Stimulated activated memory B cell treated with anti-CD40 and anti-IgM and Interleukin-4, amounts not matched to agents 10 μg/mL and 1 μg/mL and 100 μg/mL, for 72 hours (primary cell): ENCODE measurements at regions not wholly inside any gene's neighbourhood (a gene's known extent, or its start where the extent isn't known, plus 50 kb on each side); places are given as distances from the start of the nearest gene placed in this dataset.

Source experiments
- ATAC-seq: fragments of 150-1000 bp; cut with Tn5 transposase; 2 replicates; pipeline ENCODE4 v1.10.0; 2021
- H3K27ac Mint-ChIP-seq: one replicate; pipeline ENCODE4 v1.8.0; 2022; ENCODE audit warnings: mild to moderate bottlenecking, mixed read lengths
- H3K27me3 Mint-ChIP-seq: one replicate; pipeline ENCODE4 v1.8.0; 2022; ENCODE audit warnings: mixed read lengths
- H3K36me3 Mint-ChIP-seq: one replicate; pipeline ENCODE4 v1.8.0; 2022; ENCODE audit warnings: mixed read lengths
- H3K4me1 Mint-ChIP-seq: one replicate; pipeline ENCODE4 v1.8.0; 2022; ENCODE audit warnings: mixed read lengths
- H3K4me3 Mint-ChIP-seq: one replicate; pipeline ENCODE4 v1.8.0; 2022; ENCODE audit warnings: mild to moderate bottlenecking, moderate library complexity, mixed read lengths
- H3K9me3 Mint-ChIP-seq: one replicate; pipeline ENCODE4 v1.8.0; 2022; ENCODE audit warnings: mixed read lengths

DNA sequence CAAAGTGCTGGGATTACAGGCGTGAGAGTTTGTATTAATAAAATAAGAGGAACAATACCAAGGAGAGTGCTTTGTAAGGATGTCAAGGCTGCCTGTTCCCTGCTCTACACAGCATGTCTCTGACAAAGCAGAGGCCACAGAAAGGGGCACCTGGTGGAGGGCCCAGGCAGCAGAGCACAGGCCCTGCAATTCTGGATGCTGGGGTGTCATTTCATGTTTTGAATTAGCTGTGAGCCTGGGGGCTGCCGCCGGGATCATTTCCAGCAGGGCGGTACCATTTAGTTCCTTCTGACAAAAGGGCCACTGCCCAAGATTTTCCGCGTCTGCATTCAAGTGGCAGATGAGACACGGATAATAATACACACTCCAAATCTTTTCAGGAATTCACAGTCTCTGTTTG, 396.9 kb downstream of the GADD45G start:
- ATAC-seq, result no peak
- Mint-ChIP-seq H3K36me3 (no peaks in the 10 kb centered on the region), H3K27me3 (no peaks in the 10 kb centered on the region), H3K4me3 (no peak overlapping the region), H3K27ac (no peak overlapping the region), H3K9me3 (peaks cover 3% of the 10 kb centered on the region), H3K4me1 (peaks cover 27% of the 10 kb centered on the region)

DNA sequence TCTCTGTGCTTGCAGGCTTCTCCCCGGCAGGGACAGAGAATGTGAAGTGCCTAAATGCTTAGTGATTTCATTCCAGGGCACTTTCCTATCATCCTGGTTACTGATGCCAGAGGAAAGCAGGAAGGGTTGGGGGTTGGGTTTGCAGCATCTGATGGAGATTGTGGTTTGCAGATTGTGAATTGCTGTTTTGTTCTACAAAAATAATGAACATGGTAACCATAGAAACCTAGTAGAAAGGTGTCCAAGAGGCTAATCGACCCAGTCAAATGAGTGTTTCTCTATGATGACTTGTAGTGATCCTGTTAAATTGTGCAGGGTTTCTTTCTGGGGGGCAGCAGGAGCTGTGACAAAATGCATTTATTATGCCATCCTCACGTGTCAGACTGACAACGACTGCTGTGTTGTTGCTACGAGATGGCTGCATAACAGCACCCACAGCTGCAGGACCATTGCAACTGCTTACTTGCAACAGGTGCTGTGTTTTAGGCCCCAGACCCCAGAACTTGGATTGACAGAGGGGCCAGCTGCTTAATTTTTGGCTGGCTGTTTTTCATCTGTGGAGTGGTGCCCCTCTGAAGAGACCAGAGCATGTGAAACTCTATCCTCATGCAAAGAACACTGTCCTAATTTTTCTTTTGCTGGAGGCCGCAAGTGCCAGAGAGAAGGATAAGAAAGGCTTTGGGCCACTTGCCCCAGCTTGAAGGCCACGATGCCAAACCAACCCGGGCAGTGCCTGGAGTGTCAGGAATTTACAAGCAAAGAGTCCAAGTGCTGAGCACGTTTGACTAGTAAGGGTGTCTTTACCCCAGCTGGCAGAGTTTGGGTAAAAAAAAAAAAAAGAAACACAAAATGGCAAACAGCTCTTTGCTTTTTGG, 397.8 kb downstream of the GADD45G start:
- Mint-ChIP-seq H3K4me3 (no peak overlapping the region), H3K36me3 (no peaks in the 10 kb centered on the region), H3K27me3 (no peaks in the 10 kb centered on the region), H3K27ac (no peak overlapping the region), H3K9me3 (peaks cover 3% of the 10 kb centered on the region), H3K4me1 (peaks cover 36% of the 10 kb centered on the region)
- ATAC-seq, result no peak

DNA sequence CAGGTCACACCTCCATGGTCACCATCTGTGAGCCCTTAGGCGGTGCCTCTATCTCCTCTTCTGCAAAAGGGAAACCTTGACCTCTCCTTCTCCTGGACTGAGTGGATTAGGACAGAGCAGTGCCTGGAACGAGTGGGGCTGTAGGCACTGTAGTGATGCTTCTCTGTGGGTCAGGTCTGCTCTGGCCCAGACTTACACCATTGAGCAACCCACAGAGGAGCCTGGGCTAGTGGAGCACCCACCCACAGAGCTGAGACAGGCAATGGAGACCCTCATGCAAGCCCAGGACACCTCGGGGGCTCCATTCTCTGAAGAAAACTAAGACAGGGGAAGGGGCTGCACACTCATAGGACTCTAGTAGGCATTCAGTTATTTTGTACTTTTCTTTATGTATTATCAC, 400.6 kb downstream of the GADD45G start:
- Mint-ChIP-seq H3K27ac (no peak overlapping the region), H3K36me3 (no peaks in the 10 kb centered on the region), H3K4me1 (peaks cover 41% of the 10 kb centered on the region), H3K9me3 (peaks cover 3% of the 10 kb centered on the region), H3K4me3 (no peak overlapping the region), H3K27me3 (no peaks in the 10 kb centered on the region)
- ATAC-seq, result no peak

DNA sequence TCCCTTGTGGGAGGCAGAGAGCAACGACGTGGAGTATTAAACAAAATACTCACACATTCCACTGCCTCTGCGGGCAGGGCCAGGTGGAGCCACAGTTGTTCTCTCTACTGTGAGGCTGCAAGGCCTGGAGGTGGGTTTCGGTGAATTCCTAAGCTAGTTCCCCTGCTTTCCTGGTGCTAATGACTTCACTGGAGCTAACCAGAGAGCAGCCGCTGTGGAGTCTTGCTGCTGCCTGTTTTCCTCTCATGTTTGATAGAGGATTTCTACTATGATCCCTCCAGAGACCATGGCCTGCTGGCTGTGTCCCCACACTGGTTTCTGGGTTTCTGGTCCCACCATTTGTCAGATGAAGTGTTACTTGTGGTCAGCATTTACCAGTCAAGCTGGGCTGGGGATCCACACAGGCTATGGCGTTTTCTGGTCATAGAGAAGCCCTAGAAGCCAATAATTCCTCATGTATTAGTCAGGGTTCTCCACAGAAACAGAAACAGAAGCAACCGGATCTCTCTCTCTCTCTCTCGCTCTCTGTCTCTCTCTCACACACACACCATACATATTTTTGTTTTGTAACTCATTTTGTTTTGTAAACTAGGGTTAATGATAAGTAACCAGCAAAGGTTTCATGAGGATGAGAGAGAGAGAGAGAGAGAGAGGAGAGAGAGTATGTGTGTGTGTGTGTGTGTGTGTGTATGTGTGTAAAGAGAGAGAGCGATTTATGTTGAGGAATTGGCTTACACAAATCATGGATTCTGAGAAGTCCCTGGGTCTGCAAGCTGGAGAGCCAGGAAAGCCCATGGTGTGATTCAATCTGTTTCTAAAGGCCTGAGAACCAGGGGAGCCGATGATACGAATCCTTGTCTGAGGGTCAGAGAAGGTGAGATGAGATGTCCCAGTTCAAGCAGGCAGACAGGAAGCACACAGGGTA, 403.0 kb downstream of the GADD45G start:
- peaks cover 3% of the 10 kb centered on the region for H3K9me3 Mint-ChIP-seq
- H3K4me3 Mint-ChIP-seq, result no peak overlapping the region
- no peak for ATAC-seq
- H3K27ac Mint-ChIP-seq, result peak overlapping the region; percentile 54
- H3K27me3 Mint-ChIP-seq, result no peaks in the 10 kb centered on the region
- peaks cover 38% of the 10 kb centered on the region for H3K4me1 Mint-ChIP-seq
- no peaks in the 10 kb centered on the region for H3K36me3 Mint-ChIP-seq

DNA sequence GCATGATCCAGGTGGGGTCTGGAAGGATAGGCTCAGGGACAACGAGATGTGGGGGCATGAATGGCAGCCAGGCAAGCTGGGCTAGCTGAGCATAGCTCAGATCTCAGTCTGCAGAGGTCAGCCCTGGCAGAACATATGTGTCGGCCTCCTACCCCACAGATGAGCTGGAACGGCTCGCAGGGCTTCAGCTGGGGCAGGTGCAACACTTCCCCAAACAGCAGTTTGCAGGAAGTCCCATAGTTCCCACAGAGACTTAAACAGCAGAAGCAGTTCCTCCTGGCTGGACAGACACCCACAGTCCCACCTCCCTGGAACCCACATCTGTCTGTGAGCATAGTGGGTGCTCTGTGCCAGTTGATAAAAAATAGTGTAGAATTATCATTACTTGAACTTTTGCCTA, 404.6 kb downstream of the GADD45G start:
- peaks cover 38% of the 10 kb centered on the region for H3K4me1 Mint-ChIP-seq
- ATAC-seq, result peak; percentile 94
- no peaks in the 10 kb centered on the region for H3K27me3 Mint-ChIP-seq
- peak overlapping the region; percentile 24 for H3K27ac Mint-ChIP-seq
- H3K4me3 Mint-ChIP-seq, result no peak overlapping the region
- H3K9me3 Mint-ChIP-seq, result peaks cover 3% of the 10 kb centered on the region
- H3K36me3 Mint-ChIP-seq, result no peaks in the 10 kb centered on the region

DNA sequence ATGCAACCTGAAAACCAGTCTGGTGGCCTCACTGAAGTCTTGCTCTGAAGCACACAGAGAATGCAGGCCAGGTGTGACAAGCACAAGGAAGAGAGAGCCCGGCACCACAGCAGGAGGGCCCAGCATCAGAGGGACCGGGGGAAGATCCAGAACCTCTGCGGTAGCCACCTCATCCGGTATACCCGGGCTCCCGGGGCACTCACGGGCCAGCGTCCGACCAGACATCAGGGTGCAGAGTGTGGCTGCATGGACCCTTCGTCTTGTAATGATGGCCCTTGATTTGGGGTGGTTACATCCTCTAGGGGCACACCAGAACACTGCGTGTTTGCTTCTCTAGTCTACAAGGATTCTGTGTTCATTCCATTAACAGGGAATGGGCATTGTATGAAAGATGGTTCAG, 406.0 kb downstream of the GADD45G start:
- Mint-ChIP-seq H3K27me3 (no peaks in the 10 kb centered on the region), H3K9me3 (no peaks in the 10 kb centered on the region), H3K4me3 (no peak overlapping the region), H3K27ac (no peak overlapping the region), H3K4me1 (peaks cover 38% of the 10 kb centered on the region), H3K36me3 (no peaks in the 10 kb centered on the region)
- no peak for ATAC-seq

DNA sequence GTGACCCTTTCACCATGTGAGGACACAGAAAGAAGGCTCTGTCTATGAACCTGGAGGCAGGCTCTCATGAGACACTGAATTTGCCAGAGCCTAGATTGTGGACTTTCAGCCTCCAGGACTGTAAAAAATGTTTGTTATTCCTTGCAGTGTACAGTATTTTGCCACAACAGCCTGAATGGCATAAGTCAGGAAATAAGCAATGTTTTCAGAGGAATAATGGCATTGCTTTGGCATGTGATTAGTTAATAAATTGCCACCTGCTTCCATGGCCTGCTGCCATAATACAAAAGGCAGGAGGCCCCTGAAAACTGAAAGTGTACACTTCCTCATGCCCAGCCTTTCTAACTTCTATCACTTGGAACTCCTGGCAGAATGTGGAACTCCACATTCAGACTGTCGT, 408.1 kb downstream of the GADD45G start:
- H3K9me3 Mint-ChIP-seq, result no peaks in the 10 kb centered on the region
- ATAC-seq, result no peak
- H3K27me3 Mint-ChIP-seq, result no peaks in the 10 kb centered on the region
- H3K27ac Mint-ChIP-seq, result no peak overlapping the region
- no peaks in the 10 kb centered on the region for H3K36me3 Mint-ChIP-seq
- H3K4me3 Mint-ChIP-seq, result no peak overlapping the region
- H3K4me1 Mint-ChIP-seq, result peaks cover 25% of the 10 kb centered on the region

DNA sequence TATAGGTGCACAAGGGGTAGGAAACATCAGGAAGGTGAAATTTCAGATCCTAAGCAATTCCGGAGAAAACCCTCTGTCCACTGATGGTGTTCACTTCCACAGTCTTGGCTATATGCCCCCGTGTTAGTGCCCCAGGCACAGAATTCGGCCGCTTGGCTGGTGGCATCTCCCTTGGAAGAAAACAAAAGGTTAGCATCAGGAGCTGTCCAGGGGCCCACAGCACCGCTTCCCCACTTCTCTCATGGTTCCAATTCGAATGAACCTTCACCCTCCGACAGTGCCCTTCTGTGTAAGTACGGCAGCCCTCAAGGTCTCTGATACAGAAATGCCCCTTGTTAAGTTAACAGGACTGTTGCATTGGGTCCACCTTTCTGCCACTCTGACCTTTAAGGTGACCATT, 409.0 kb downstream of the GADD45G start:
- Mint-ChIP-seq H3K4me3 (no peak overlapping the region), H3K4me1 (peaks cover 24% of the 10 kb centered on the region), H3K36me3 (no peaks in the 10 kb centered on the region), H3K9me3 (no peaks in the 10 kb centered on the region), H3K27me3 (no peaks in the 10 kb centered on the region), H3K27ac (no peak overlapping the region)
- no peak for ATAC-seq

DNA sequence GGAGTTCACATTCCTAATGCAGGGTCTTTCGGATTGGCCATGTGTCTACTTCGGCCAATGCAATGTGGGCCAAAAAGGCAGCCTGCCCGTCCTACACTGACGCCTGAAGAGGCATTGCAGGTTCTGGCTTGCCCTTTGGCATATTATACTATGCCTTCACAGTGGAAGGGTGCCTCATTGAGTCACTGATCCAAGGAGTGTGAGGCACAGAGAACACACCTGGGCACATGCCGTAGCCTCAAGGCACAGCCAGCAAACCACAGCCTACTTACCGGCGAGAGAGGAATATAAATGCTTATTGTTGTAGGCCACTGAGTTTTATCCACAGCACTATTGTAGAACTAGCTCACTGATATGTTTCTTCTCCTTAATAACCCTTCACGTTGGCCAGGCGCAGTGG, 409.6 kb downstream of the GADD45G start:
- Mint-ChIP-seq H3K27me3 (no peaks in the 10 kb centered on the region), H3K27ac (no peak overlapping the region), H3K4me3 (no peak overlapping the region), H3K9me3 (no peaks in the 10 kb centered on the region), H3K4me1 (peaks cover 21% of the 10 kb centered on the region), H3K36me3 (no peaks in the 10 kb centered on the region)
- ATAC-seq, result no peak

DNA sequence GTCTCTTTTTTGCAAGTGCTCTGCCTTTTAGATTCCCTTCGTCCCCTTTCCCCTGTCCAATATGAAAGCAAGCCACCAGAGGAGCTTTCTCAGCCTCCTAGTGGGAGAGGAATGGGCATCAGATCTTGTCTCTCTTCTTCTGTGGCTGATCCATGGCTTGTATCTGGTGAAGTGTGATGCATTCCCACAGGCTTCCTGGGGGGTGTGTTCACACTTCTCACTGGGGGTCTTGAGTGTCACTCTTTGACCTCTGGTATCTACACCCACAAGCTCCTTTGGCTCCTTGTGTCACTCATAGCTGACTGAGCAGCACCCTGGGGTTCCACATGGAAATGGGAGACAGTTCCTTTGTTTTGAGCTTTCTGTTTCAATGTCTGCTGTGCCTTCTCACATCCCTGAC, 411.5 kb downstream of the GADD45G start:
- H3K27me3 Mint-ChIP-seq, result no peaks in the 10 kb centered on the region
- H3K4me1 Mint-ChIP-seq, result peaks cover 10% of the 10 kb centered on the region
- H3K4me3 Mint-ChIP-seq, result no peak overlapping the region
- no peak overlapping the region for H3K27ac Mint-ChIP-seq
- H3K9me3 Mint-ChIP-seq, result no peaks in the 10 kb centered on the region
- ATAC-seq, result no peak
- H3K36me3 Mint-ChIP-seq, result no peaks in the 10 kb centered on the region

DNA sequence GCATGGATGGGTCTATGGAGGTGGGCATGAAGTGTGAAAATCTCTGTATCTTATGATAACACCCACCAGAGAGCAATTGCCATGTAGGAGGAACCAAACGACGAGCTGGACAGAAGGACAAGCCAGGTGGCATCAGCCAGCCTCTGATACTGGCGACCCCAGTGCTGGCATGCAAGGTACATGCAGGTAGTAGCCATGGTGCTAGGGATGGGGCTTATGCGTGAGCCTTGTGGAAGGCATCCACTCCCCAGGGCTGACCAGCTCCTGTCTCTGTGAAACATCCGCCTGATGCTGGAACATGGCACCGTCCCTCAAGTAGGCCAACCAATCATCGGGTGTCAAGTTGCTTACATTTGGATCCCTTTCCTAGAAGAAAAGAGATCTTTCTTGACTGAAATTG, 412.9 kb downstream of the GADD45G start:
- no peaks in the 10 kb centered on the region for H3K9me3 Mint-ChIP-seq
- no peak for ATAC-seq
- H3K4me3 Mint-ChIP-seq, result no peak overlapping the region
- H3K27me3 Mint-ChIP-seq, result no peaks in the 10 kb centered on the region
- H3K27ac Mint-ChIP-seq, result no peak overlapping the region
- H3K36me3 Mint-ChIP-seq, result no peaks in the 10 kb centered on the region
- peaks cover 13% of the 10 kb centered on the region for H3K4me1 Mint-ChIP-seq

DNA sequence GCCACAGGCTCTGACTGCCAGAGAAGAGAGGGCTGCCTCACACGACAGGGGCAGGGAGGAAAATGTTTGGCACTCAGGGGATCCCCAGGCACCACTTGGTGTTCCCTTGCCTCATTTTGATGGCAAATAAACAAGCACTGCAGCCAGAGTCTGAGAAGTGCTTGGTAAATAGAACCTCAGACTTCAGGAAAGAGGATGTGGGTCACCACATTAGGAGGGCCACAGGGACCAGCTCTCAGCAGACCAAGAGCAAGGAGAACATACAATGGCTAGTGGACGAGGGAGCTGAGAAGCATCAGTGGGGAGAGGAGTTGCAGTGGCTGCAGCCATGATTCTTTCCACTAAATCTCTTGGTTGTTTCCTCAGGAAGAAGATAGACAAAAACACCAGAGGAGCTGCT, 413.9 kb downstream of the GADD45G start:
- Mint-ChIP-seq H3K9me3 (no peaks in the 10 kb centered on the region), H3K27ac (peak overlapping the region; percentile 45), H3K36me3 (no peaks in the 10 kb centered on the region), H3K4me3 (no peak overlapping the region), H3K27me3 (no peaks in the 10 kb centered on the region), H3K4me1 (peaks cover 23% of the 10 kb centered on the region)
- ATAC-seq, result no peak

DNA sequence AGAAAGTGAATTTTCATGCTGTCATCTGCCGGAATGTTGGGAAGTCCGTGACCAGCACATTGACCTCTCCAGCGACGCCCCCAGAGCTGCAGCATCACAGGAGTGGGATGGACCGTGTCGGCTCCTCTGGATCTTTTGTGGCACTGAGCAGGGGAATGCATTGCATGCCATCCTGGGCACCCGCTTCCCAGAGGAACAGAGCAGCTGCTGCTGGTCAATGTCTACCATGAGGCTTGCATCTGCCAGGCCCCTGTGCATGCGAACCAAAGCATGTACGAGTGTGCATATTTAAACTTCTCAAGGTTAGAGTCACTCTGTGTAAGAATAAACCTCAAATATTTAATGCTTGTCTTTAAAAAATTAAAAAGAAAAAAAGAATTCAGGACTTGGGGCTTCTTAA, 414.8 kb downstream of the GADD45G start:
- H3K27ac Mint-ChIP-seq, result no peak overlapping the region
- peaks cover 32% of the 10 kb centered on the region for H3K4me1 Mint-ChIP-seq
- H3K4me3 Mint-ChIP-seq, result no peak overlapping the region
- no peaks in the 10 kb centered on the region for H3K9me3 Mint-ChIP-seq
- no peak for ATAC-seq
- H3K36me3 Mint-ChIP-seq, result no peaks in the 10 kb centered on the region
- no peaks in the 10 kb centered on the region for H3K27me3 Mint-ChIP-seq

DNA sequence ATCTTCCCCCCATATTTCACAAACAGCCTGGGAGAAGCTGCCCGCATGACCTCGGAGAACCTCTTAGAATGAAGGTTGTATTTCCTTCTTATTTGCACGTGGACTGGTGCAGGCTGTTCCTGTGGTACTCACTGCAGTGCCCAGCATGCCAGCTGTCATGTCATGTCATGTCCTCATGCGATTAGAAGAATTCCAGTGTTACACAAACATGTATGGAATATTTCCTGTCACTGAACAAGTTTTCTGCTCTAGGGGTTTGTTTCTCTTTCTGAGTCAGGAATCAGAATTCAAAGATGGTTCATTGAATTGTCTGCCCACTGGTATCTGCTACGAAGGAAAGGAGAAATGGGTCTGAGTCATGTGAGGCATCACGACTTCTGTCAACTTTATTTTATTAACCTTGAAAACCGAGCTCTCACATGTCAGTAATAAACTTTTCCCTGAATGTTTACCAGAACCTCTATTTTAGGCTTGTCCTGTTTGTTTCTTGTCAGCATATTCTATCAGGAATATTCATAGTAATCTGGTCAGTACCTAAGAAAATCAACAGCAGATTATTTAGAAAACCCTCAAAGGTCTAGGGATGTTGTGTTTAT, 415.6 kb downstream of the GADD45G start:
- H3K27ac Mint-ChIP-seq, result no peak overlapping the region
- H3K4me3 Mint-ChIP-seq, result no peak overlapping the region
- H3K4me1 Mint-ChIP-seq, result peaks cover 40% of the 10 kb centered on the region
- H3K36me3 Mint-ChIP-seq, result no peaks in the 10 kb centered on the region
- no peak for ATAC-seq
- H3K9me3 Mint-ChIP-seq, result no peaks in the 10 kb centered on the region
- no peaks in the 10 kb centered on the region for H3K27me3 Mint-ChIP-seq

DNA sequence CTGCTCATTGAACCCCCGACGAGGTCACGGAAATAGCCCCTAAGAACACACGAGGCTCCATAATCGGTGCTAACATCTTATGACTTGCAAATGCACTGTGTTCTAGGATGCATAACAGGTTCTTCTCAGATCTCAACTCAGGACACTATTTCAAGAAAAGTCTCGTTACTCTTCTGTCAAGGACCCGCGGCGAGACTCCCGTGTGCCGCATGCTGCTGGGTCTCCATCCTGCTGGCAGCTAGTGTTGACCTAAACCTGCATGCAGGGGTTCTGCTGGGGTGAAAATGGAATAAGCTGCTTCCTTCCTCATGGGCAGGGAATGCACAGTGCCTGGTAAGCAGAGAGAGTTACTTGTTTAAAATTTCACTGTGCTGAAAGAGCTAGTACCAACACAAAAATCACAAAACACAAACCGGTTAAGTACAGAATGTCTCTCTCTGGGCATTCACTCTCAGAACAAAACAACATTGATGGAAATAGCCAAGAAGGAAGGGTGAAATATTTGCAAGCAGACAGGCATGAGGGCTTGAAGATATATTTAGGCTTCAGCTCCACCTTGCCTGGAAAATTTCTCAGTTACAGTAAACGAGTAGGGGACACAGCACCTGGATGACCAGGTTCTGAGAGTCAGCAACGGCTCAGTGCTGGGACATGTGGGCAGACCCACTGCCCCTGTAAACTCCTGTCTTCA, 416.5 kb downstream of the GADD45G start:
- Mint-ChIP-seq H3K36me3 (no peaks in the 10 kb centered on the region), H3K4me1 (peaks cover 47% of the 10 kb centered on the region), H3K27ac (no peak overlapping the region), H3K9me3 (no peaks in the 10 kb centered on the region), H3K4me3 (no peak overlapping the region), H3K27me3 (no peaks in the 10 kb centered on the region)
- no peak for ATAC-seq
